IPS-NIHi7 (cell line): ENCODE measurements at regions not wholly inside any gene's neighbourhood (a gene's known extent, or its start where the extent isn't known, plus 50 kb on each side); places are given as distances from the start of the nearest gene placed in this dataset.

Experiments used
- DNase-seq: peaks from one replicate; pipeline ENCODE4 v3.0.0; 2012; ENCODE audit warnings: mixed read lengths; ENCODE audit errors: extremely low spot score

GRCh38 chr16:64656471-64656870 is 465.4 kb downstream of the CDH11 start:
- no peak for DNase-seq

- no peak for DNase-seq
Measured at GRCh38 chr16:64654178-64654577, 467.7 kb downstream of the CDH11 start.

- DNase-seq: no peak
Measured at GRCh38 chr16:64648282-64648681, 473.6 kb downstream of the CDH11 start.

DNA sequence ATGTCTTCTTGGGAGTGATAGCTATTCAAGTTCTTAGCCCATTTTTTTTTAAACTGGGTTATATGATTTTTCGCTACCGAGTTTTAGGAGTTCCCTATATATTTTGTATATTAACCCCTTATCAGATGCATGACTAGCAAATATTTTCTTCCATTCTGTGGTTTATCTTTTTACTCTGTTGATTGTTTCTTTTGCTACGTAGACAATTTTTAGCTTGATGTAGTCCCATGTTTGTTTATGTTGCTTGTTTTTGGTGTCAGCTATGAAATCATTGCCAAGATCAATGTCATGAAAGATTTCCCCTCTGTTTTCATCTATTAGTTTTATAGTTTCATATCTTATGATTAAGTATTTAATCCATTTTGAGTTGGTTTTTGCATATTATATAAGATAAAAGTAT is 480.5 kb downstream of the CDH11 start:
- no peak for DNase-seq

GRCh38 chr16:64638766-64639165 is 483.1 kb downstream of the CDH11 start:
- no peak for DNase-seq

- DNase-seq: no peak
Measured at GRCh38 chr16:64629622-64630021, 492.2 kb downstream of the CDH11 start.

- DNase-seq: no peak
Measured at GRCh38 chr16:64627781-64628180, 494.1 kb downstream of the CDH11 start.

DNA sequence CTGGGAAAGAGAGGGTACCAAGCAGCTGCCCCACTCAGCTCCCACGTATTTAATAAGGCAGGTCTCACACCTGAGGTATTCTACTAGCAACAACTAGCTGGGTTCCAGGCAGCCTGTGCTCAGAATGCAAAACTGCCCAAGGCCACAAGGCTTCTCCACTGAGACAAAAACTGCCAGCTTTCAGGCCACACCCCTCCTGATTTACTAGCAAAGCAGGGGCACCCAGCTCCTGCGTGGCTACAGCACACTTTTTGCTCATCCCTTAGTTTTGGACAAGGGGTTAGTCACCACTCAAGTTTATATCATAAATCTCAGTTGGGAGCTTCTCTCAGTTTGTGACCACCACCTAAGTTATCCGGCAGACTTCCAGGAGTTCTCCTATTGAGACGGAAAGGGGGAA is 494.6 kb downstream of the CDH11 start:
- peak; percentile 44 for DNase-seq

GRCh38 chr16:64626776-64627175 is 495.1 kb downstream of the CDH11 start:
- DNase-seq: no peak

- no peak for DNase-seq
Measured at GRCh38 chr16:64621616-64622015, 500.2 kb downstream of the CDH11 start.

- no peak for DNase-seq
Measured at GRCh38 chr16:64617836-64618476, 503.9 kb downstream of the CDH11 start.

DNA sequence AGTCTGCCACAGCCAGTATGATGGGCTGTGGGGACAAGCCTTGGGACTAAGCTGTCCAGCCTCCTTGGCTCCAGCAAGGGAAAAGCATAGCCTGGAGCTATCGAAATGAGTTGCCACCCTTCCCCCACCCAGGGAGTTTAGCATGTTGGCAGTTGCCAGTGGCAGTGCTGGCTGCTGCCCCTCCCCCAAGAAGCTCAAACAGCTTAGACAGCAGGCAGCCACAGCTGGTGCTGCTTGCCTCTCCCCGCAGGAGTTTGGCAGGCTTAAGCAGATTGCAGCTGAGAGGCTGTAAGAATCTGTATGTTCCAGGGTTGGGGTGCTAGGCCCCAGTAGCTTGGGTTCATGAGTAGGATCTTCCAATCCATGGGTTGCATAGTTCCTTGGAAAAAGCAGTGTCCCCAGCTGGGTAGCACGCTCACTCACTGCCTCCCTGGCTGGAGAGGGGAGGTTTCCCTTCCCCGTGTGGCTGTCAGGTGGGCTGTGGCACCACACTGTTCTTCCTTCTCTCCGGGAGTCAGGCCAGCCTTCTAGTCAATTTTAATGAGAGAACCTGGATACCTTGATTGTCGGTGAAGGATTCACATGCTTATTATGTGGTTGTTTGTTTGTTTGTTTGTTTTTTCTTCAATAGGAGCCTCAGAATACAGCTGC is 506.1 kb downstream of the CDH11 start:
- peak; percentile 57 for DNase-seq

- DNase-seq: no peak
Measured at GRCh38 chr16:64596196-64596595, 525.7 kb downstream of the CDH11 start.

GRCh38 chr16:64590513-64590912 is 531.4 kb downstream of the CDH11 start:
- DNase-seq: no peak

DNA sequence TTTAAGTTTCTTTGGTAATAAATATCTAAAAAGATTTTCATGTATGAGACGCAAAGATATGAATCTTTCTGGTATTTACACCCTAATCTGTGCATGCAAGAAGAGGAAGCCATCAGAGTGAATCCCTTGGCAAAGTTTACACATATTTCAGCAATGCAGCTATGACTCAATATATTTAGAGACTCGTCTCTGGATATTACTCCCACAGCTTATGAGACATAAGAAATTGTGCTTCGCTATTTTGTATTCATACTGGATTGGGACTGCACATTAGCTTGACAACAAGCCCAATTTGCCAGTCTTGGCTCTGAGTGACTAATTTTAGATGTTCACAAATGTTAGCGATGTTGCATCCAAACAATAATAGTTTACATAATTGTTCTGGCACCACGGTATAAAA is 532.0 kb downstream of the CDH11 start:
- no peak for DNase-seq

- DNase-seq: no peak
Measured at GRCh38 chr16:64586781-64587180, 535.1 kb downstream of the CDH11 start.

DNA sequence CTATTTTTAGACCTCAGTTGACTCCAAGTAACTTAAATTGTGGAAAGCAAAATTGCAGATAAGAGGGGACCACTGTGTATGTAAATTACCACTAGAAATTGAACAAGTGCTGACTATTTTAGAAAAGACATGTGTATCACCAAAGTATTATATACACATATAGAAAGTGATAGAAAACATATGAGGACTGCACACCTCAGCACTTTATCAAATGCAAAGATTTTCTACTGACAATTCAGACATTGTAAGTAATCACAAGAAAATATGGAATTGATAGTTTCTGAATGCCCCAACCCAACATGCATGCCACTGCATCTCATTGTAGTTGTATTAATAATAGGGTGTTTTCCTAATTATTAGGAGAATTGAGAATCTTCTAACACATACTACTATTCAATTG is 536.5 kb downstream of the CDH11 start:
- DNase-seq: no peak

DNA sequence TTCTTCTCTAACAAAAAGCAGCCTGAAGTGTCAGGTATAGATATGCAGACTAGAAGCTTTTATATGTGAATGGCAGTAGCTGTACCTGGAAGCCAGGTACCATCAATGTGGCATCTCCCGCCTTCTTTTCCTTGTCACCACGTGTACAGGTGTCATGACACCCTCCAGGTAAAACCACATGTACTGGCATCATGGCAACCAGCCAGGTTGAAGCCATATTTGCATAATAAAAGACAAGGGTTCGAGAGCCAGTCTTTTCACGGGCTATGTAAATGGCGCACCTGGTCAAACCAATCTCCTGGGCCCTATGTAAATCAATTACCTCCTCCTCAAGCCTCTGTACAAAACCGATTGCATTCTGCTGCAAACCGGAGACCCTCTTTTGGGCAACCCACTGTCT is 541.3 kb downstream of the CDH11 start:
- no peak for DNase-seq

DNA sequence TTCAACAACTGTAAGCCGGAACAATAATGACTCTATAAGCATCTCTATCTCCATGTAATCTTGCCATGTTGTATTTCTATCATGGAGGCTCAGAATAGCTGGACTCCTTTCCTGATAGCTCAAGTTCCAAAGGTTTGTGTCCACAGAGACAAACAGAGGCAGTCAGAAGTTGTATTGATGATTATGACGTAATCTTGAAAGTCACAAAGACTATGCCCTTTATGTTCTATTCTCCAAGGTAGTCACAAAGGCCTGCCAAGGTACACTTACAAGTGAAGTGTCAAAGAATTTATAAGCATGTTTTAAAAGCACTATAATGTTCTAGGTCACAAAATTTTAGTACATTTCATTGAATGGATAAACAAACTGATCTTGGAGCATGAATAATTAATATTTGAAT is 542.2 kb downstream of the CDH11 start:
- no peak for DNase-seq

DNA sequence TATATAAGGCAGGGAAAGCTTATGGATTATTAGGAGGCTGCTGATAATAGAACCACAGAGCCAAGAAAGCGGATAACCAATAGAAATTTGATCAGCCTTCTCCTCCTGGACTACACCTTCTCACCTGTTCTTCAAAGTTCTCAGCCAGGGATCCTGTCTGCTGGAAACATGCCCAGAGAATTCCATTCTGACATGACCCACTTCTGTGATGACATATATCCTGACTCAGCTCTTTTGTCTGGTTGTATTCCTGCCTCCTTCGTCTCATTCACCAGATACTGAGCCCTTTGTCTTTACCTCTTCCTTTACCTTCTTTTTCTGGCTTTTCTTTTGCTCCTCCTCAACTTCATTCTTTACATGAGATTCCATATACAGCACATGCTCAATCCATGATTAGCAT is 576.1 kb downstream of the CDH11 start:
- DNase-seq: no peak

DNA sequence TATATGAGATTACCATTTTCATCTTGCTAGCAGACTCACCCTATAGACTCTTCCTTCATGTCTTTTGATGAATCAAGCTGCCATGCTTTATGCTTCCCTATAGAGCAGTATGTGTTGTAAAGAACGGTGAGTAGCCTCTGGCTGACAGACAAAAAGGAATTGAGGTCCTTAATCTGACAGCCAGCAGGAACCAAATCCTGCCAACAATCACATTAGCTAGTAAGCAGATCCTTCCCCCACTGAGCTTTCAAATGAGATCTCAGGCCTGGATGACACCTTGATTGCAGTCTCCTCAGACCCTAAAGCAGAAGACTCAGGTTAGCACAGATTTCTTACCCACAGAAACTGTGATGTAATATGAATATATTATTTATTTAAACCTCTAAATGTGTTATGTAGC is 577.0 kb downstream of the CDH11 start:
- DNase-seq: no peak

DNA sequence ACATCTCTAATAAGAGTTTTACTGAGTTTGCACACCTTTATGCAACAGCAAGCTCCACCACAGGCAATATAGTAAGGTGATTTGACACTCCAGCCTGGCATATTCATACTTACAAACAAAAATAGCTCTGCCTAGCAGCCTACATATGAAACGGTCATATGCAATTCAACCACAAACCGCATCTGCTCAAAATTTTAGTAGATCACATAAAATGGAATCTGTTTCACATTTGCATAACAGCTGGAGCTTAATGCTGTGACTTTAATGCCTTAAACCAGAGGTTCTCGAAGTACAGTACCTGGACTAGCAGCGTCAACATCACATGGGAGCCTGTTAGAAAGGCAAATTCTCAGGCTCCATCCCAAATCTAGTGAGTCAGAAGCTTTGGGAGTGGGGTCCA is 578.4 kb downstream of the CDH11 start:
- DNase-seq: no peak

DNA sequence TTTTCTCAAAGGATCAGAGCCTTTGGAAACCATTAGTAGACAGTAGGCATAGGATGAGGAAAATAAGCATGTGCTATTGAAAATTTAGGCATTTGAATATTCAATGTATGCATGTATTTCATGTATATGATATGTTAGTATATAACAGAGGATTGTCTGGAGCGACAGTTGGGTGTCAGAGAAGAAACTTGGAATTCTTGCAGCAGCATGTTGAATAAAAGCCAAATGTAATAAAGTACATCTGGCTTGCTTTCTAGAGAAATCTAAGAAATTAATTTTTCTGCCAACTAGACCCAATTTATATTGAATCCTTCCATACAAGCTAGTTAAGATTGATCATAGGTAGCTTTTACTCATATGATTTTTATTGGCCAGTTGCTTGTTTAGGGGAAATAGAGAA is 578.8 kb downstream of the CDH11 start:
- no peak for DNase-seq

- no peak for DNase-seq
Measured at GRCh38 chr16:64542152-64542551, 579.7 kb downstream of the CDH11 start.
